Endothelial cell of umbilical vein (primary cell): ENCODE measurements at regions not wholly inside any gene's neighbourhood (a gene's known extent, or its start where the extent isn't known, plus 50 kb on each side); places are given as distances from the start of the nearest gene placed in this dataset.

Experiments used
- CTCF ChIP-seq, 2 donors: IDR thresholded peaks; 1 replicate in 1 of 2; 2 replicates in 1 of 2; pipeline ENCODE4 v1.5.1; 2011; ENCODE audit warnings: low read length in 2 of 2, mild to moderate bottlenecking in 2 of 2, moderate library complexity in 2 of 2, control low read depth in 1 of 2, inconsistent platforms in 1 of 2, low read depth in 1 of 2; ENCODE audit not compliant: insufficient read depth in 1 of 2; ENCODE audit errors: extremely low read depth in 1 of 2
- EZH2 ChIP-seq: IDR thresholded peaks from 2 replicates; pipeline ENCODE4 v1.6.1; 2012; ENCODE audit warnings: borderline replicate concordance, low read depth, mild to moderate bottlenecking, moderate library complexity, low read length, inconsistent platforms; ENCODE audit not compliant: severe bottlenecking
- GATA2 ChIP-seq: IDR thresholded peaks from 2 replicates; pipeline ENCODE4 v1.7.0; 2011; ENCODE audit warnings: low read depth, mild to moderate bottlenecking, moderate library complexity, mixed read lengths, low read length; ENCODE audit not compliant: insufficient read length, insufficient read depth
- JUN ChIP-seq: IDR thresholded peaks from 2 replicates; pipeline ENCODE4 v1.6.1; 2011; ENCODE audit warnings: borderline replicate concordance, low read depth; ENCODE audit not compliant: insufficient read length, insufficient read depth
- MYC ChIP-seq: IDR thresholded peaks from one replicate; pipeline ENCODE4 v1.6.1; 2011; ENCODE audit warnings: mild to moderate bottlenecking, low read depth, low read length
- POLR2A ChIP-seq: IDR thresholded peaks from 2 replicates; pipeline ENCODE4 v1.6.1; 2012; ENCODE audit warnings: low read depth, mild to moderate bottlenecking, control low read depth, low read length
- POLR2AphosphoS5 ChIP-seq: IDR thresholded peaks from 2 replicates; pipeline ENCODE4 v1.6.1; 2012; ENCODE audit warnings: low read depth, mild to moderate bottlenecking, control low read depth, low read length, moderate library complexity; ENCODE audit not compliant: insufficient read depth

- TF ChIP-seq MYC (no peak), CTCF (IDR thresholded peaks at IDR 0.05; ENCODE audit: extremely low read depth in 1 of 2, insufficient read depth in 1 of 2, low read depth in 1 of 2, low read length in 2 of 2) (no peak), POLR2AphosphoS5 (no peak), POLR2A (no peak), EZH2 (no peak), GATA2 (no peak), JUN (no peak)
These were observed 392.0 kb downstream of the IL20RB start for GRCh38 chr3:137349557-137350348.
